ENCODE measurements at regions not wholly inside any gene's neighbourhood (a gene's known extent, or its start where the extent isn't known, plus 50 kb on each side); places are given as distances from the start of the nearest gene placed in this dataset.

GRCh38 chr1:228990906-228991569 lies 255.8 kb downstream of the RHOU start:
- no peak overlapping the region for H3K4me3 ChIP-seq (ENCODE audit: low read length)
- H3K4me1 ChIP-seq (ENCODE audit: control insufficient read depth, low read depth, low read length) = peaks cover 7% of the 10 kb centered on the region
- no peak overlapping the region for H3K56ac ChIP-seq (ENCODE audit: low read length)
- no peak for DNase-seq
- H2BK120ac ChIP-seq (ENCODE audit: low read depth, low read length) = no peak overlapping the region
- no peak overlapping the region for H2BK15ac ChIP-seq (replicated peaks; ENCODE audit: low read depth)
- no peak overlapping the region for H3K4ac ChIP-seq (ENCODE audit: low read depth, low read length)
- no peaks in the 10 kb centered on the region for H3K36me3 ChIP-seq (ENCODE audit: control insufficient read depth, insufficient read depth, low read length)
- H3K79me1 ChIP-seq (ENCODE audit: low read length) = no peaks in the 10 kb centered on the region
- no peak overlapping the region for H3K18ac ChIP-seq (ENCODE audit: low read length)
- H2BK5ac ChIP-seq (ENCODE audit: low read length) = no peak overlapping the region
- H3K23ac ChIP-seq (ENCODE audit: low read length) = no peak overlapping the region
- no CpG with 5 or more reads among the region's 13 CpGs for WGBS (ENCODE audit: extremely low coverage, insufficient coverage, low lambda C conversion rate)
- H3K27ac ChIP-seq (ENCODE audit: low read depth, low read length) = no peak overlapping the region
- no peaks in the 10 kb centered on the region for H3K79me2 ChIP-seq (ENCODE audit: control insufficient read depth, insufficient read depth, low read length)
- H2AK5ac ChIP-seq (ENCODE audit: low read length) = no peak overlapping the region
- no peak overlapping the region for H3K9ac ChIP-seq (ENCODE audit: low read length)
- H4K8ac ChIP-seq (ENCODE audit: low read depth, low read length) = no peak overlapping the region
- H3K4me2 ChIP-seq (ENCODE audit: low read length) = no peak overlapping the region
- H3K27me3 ChIP-seq (ENCODE audit: insufficient read depth, low read length, poor library complexity) = no peaks in the 10 kb centered on the region
- no peak overlapping the region for H4K5ac ChIP-seq (ENCODE audit: low read length)

- Histone ChIP-seq H3K27ac (ENCODE audit: low read depth, low read length) (no peak overlapping the region), H4K5ac (ENCODE audit: low read length) (no peak overlapping the region), H3K36me3 (ENCODE audit: control insufficient read depth, insufficient read depth, low read length) (no peaks in the 10 kb centered on the region), H3K23ac (ENCODE audit: low read length) (no peak overlapping the region), H2AK5ac (ENCODE audit: low read length) (no peak overlapping the region), H3K9ac (ENCODE audit: low read length) (no peak overlapping the region), H3K56ac (ENCODE audit: low read length) (no peak overlapping the region), H3K79me1 (ENCODE audit: low read length) (no peaks in the 10 kb centered on the region), H3K4me2 (ENCODE audit: low read length) (no peak overlapping the region), H3K4ac (ENCODE audit: low read depth, low read length) (no peak overlapping the region), H3K18ac (ENCODE audit: low read length) (no peak overlapping the region), H3K79me2 (ENCODE audit: control insufficient read depth, insufficient read depth, low read length) (no peaks in the 10 kb centered on the region), H2BK15ac (replicated peaks; ENCODE audit: low read depth) (no peak overlapping the region), H2BK5ac (ENCODE audit: low read length) (no peak overlapping the region), H3K4me3 (ENCODE audit: low read length) (no peak overlapping the region), H3K4me1 (ENCODE audit: control insufficient read depth, low read depth, low read length) (peaks cover 7% of the 10 kb centered on the region), H4K8ac (ENCODE audit: low read depth, low read length) (no peak overlapping the region), H2BK120ac (ENCODE audit: low read depth, low read length) (no peak overlapping the region), H3K27me3 (ENCODE audit: insufficient read depth, low read length, poor library complexity) (no peaks in the 10 kb centered on the region)
- no peak for DNase-seq
- WGBS (ENCODE audit: extremely low coverage, insufficient coverage, low lambda C conversion rate) = no CpG with 5 or more reads among the region's 2 CpGs
Measured at GRCh38 chr1:228992044-228992443, 256.8 kb downstream of the RHOU start.

GRCh38 chr1:228992907-228993535 lies 257.7 kb downstream of the RHOU start:
- Histone ChIP-seq H3K23ac (ENCODE audit: low read length) (no peak overlapping the region), H3K27me3 (ENCODE audit: insufficient read depth, low read length, poor library complexity) (no peaks in the 10 kb centered on the region), H3K36me3 (ENCODE audit: control insufficient read depth, insufficient read depth, low read length) (no peaks in the 10 kb centered on the region), H3K4ac (ENCODE audit: low read depth, low read length) (no peak overlapping the region), H4K8ac (ENCODE audit: low read depth, low read length) (no peak overlapping the region), H3K4me3 (ENCODE audit: low read length) (no peak overlapping the region), H4K5ac (ENCODE audit: low read length) (no peak overlapping the region), H3K27ac (ENCODE audit: low read depth, low read length) (no peak overlapping the region), H3K79me1 (ENCODE audit: low read length) (no peaks in the 10 kb centered on the region), H2BK120ac (ENCODE audit: low read depth, low read length) (no peak overlapping the region), H3K18ac (ENCODE audit: low read length) (no peak overlapping the region), H3K79me2 (ENCODE audit: control insufficient read depth, insufficient read depth, low read length) (no peaks in the 10 kb centered on the region), H2BK5ac (ENCODE audit: low read length) (no peak overlapping the region), H3K4me1 (ENCODE audit: control insufficient read depth, low read depth, low read length) (peaks cover 7% of the 10 kb centered on the region), H2AK5ac (ENCODE audit: low read length) (no peak overlapping the region), H3K4me2 (ENCODE audit: low read length) (no peak overlapping the region), H3K9ac (ENCODE audit: low read length) (no peak overlapping the region), H2BK15ac (replicated peaks; ENCODE audit: low read depth) (no peak overlapping the region), H3K56ac (ENCODE audit: low read length) (no peak overlapping the region)
- DNase-seq = no peak
- no CpG with 5 or more reads among the region's 8 CpGs for WGBS (ENCODE audit: extremely low coverage, insufficient coverage, low lambda C conversion rate)

- Histone ChIP-seq H2AK5ac (ENCODE audit: low read length) (no peak overlapping the region), H3K27me3 (ENCODE audit: insufficient read depth, low read length, poor library complexity) (no peaks in the 10 kb centered on the region), H3K27ac (ENCODE audit: low read depth, low read length) (no peak overlapping the region), H3K79me1 (ENCODE audit: low read length) (no peaks in the 10 kb centered on the region), H3K36me3 (ENCODE audit: control insufficient read depth, insufficient read depth, low read length) (no peaks in the 10 kb centered on the region), H4K8ac (ENCODE audit: low read depth, low read length) (no peak overlapping the region), H2BK5ac (ENCODE audit: low read length) (no peak overlapping the region), H4K5ac (ENCODE audit: low read length) (no peak overlapping the region), H2BK120ac (ENCODE audit: low read depth, low read length) (no peak overlapping the region), H3K23ac (ENCODE audit: low read length) (no peak overlapping the region), H2BK15ac (replicated peaks; ENCODE audit: low read depth) (no peak overlapping the region), H3K4me1 (ENCODE audit: control insufficient read depth, low read depth, low read length) (peaks cover 2% of the 10 kb centered on the region), H3K4me2 (ENCODE audit: low read length) (no peak overlapping the region), H3K79me2 (ENCODE audit: control insufficient read depth, insufficient read depth, low read length) (no peaks in the 10 kb centered on the region), H3K4ac (ENCODE audit: low read depth, low read length) (no peak overlapping the region), H3K9ac (ENCODE audit: low read length) (no peak overlapping the region), H3K18ac (ENCODE audit: low read length) (no peak overlapping the region), H3K56ac (ENCODE audit: low read length) (no peak overlapping the region), H3K4me3 (ENCODE audit: low read length) (no peak overlapping the region)
- no CpG with 5 or more reads among the region's 2 CpGs for WGBS (ENCODE audit: extremely low coverage, insufficient coverage, low lambda C conversion rate)
- no peak for DNase-seq
Measured at GRCh38 chr1:228994676-228995594, 259.7 kb downstream of the RHOU start.

- DNase-seq = no peak
- Histone ChIP-seq H2BK5ac (ENCODE audit: low read length) (no peak overlapping the region), H4K5ac (ENCODE audit: low read length) (no peak overlapping the region), H3K18ac (ENCODE audit: low read length) (no peak overlapping the region), H3K27ac (ENCODE audit: low read depth, low read length) (no peak overlapping the region), H3K4me3 (ENCODE audit: low read length) (no peak overlapping the region), H3K79me1 (ENCODE audit: low read length) (no peaks in the 10 kb centered on the region), H3K79me2 (ENCODE audit: control insufficient read depth, insufficient read depth, low read length) (no peaks in the 10 kb centered on the region), H2BK15ac (replicated peaks; ENCODE audit: low read depth) (no peak overlapping the region), H3K36me3 (ENCODE audit: control insufficient read depth, insufficient read depth, low read length) (no peaks in the 10 kb centered on the region), H3K4me1 (ENCODE audit: control insufficient read depth, low read depth, low read length) (no peaks in the 10 kb centered on the region), H3K9ac (ENCODE audit: low read length) (no peak overlapping the region), H3K4me2 (ENCODE audit: low read length) (no peak overlapping the region), H4K8ac (ENCODE audit: low read depth, low read length) (no peak overlapping the region), H3K4ac (ENCODE audit: low read depth, low read length) (no peak overlapping the region), H3K23ac (ENCODE audit: low read length) (no peak overlapping the region), H3K56ac (ENCODE audit: low read length) (no peak overlapping the region), H3K27me3 (ENCODE audit: insufficient read depth, low read length, poor library complexity) (no peaks in the 10 kb centered on the region), H2BK120ac (ENCODE audit: low read depth, low read length) (no peak overlapping the region), H2AK5ac (ENCODE audit: low read length) (no peak overlapping the region)
- WGBS (ENCODE audit: extremely low coverage, insufficient coverage, low lambda C conversion rate) = no CpG with 5 or more reads among the region's 6 CpGs
Measured at GRCh38 chr1:228996281-228996680, 261.0 kb downstream of the RHOU start.

Data from mesendoderm (in vitro differentiated cells).